RWPE1 (cell line): ENCODE measurements at regions not wholly inside any gene's neighbourhood (a gene's known extent, or its start where the extent isn't known, plus 50 kb on each side); places are given as distances from the start of the nearest gene placed in this dataset.

Source experiments
- CTCF ChIA-PET: fragments of 350-600 bp; sonication (Branson Sonifier 250); formaldehyde crosslinking; extraction: SDS; loops from one replicate; lab custom pipeline; 2021; lab: Yijun Ruan, JAX
- POLR2A ChIA-PET: fragments of 400-600 bp; formaldehyde crosslinking; extraction: SDS; loops from one replicate; lab custom pipeline; 2020; ENCODE audit warnings: antibody characterized with exemption; ENCODE audit not compliant: low non-redundant PET; lab: Yijun Ruan, JAX
- DNase-seq: peaks from one replicate; pipeline ENCODE4 v3.0.0; 2012; ENCODE audit warnings: low spot score
- H3K27ac ChIP-seq: fragments of 450-650 bp; 2 replicates; pipeline ENCODE4 v1.5.1; 2017
- CTCF ChIP-seq: fragments of 450-650 bp; conservative IDR thresholded peaks from 2 replicates; pipeline ENCODE4 v1.5.1; 2017; ENCODE audit warnings: low read depth, mild to moderate bottlenecking

- ChIA-PET POLR2A (no interaction called here), CTCF (no interaction called here)
- H3K27ac ChIP-seq, result no peak overlapping the region
- DNase-seq, result no peak
- no peak for TF ChIP-seq CTCF
Measured at GRCh38 chr13:104816726-104817125, 1718.7 kb downstream of the EFNB2 start.

- no peak for DNase-seq
- H3K27ac ChIP-seq, result no peak overlapping the region
- TF ChIP-seq CTCF, result no peak
- POLR2A ChIA-PET, result no interaction called here
- CTCF ChIA-PET, result no interaction called here
Measured at GRCh38 chr13:104810242-104810641, 1725.2 kb downstream of the EFNB2 start.

- DNase-seq, result no peak
- no peak overlapping the region for H3K27ac ChIP-seq
- ChIA-PET CTCF (no interaction called here), POLR2A (no interaction called here)
- TF ChIP-seq CTCF, result no peak
Measured at GRCh38 chr13:104809483-104809882, 1726.0 kb downstream of the EFNB2 start.

- TF ChIP-seq CTCF, result no peak
- H3K27ac ChIP-seq, result no peak overlapping the region
- CTCF ChIA-PET, result interaction anchor here (0.6 kb wide), 1 partner anchor 1390 kb away, joined by 5 read pairs; no protein-coding TSS in a partner anchor
- no peak for DNase-seq
- POLR2A ChIA-PET, result no interaction called here
Measured at GRCh38 chr13:104805346-104805745, 1730.1 kb downstream of the EFNB2 start.

- no peak for DNase-seq
- no peak for TF ChIP-seq CTCF
- no peak overlapping the region for H3K27ac ChIP-seq
- ChIA-PET CTCF (interaction anchor here (0.6 to 1.5 kb wide), 3 partner anchors 25 to 299 kb away, joined by 4 read pairs; no protein-coding TSS in a partner anchor), POLR2A (no interaction called here)
Measured at GRCh38 chr13:104799152-104799551, 1732.9 kb upstream of the SLC10A2 start.

GRCh38 chr13:104798486-104798885 lies 1732.3 kb upstream of the SLC10A2 start:
- no peak overlapping the region for H3K27ac ChIP-seq
- CTCF ChIA-PET, result interaction anchor here (0.6 to 1.5 kb wide), 3 partner anchors 25 to 300 kb away, joined by 4 read pairs; no protein-coding TSS in a partner anchor
- POLR2A ChIA-PET, result no interaction called here
- no peak for DNase-seq
- no peak for TF ChIP-seq CTCF
